Astrocyte (in vitro differentiated cells and primary cell): ENCODE measurements at regions not wholly inside any gene's neighbourhood (a gene's known extent, or its start where the extent isn't known, plus 50 kb on each side); places are given as distances from the start of the nearest gene placed in this dataset.
"Not testable (repeated sequence)": the region's sequence is repeated elsewhere in the genome, so short reads cannot be mapped to it uniquely, and the experiment has no call there.

ENCODE experiments used
- DNase-seq: peaks from one replicate; pipeline ENCODE4 v3.0.0-alpha.2; 2010; ENCODE audit warnings: low read depth
- FAIRE-seq: peaks from 2 replicates; lab custom pipeline; 2011; peaks lifted over from hg19 to GRCh38; lab: Jason Lieb, UNC
- H2AFZ ChIP-seq: 2 replicates; pipeline ENCODE4 v1.6.0; 2012; ENCODE audit warnings: low read depth, low read length, inconsistent platforms
- H3K27ac ChIP-seq: 2 replicates; pipeline ENCODE4 v1.5.1; 2011; ENCODE audit warnings: low read depth, low read length, inconsistent platforms
- H3K27me3 ChIP-seq: 2 replicates; pipeline ENCODE4 v1.6.0; 2011; ENCODE audit warnings: low read length, inconsistent platforms; ENCODE audit not compliant: insufficient read depth
- H3K36me3 ChIP-seq: 2 replicates; pipeline ENCODE4 v1.5.1; 2011; ENCODE audit warnings: low read length, inconsistent platforms; ENCODE audit not compliant: insufficient read depth
- H3K4me1 ChIP-seq: 2 replicates; pipeline ENCODE4 v1.5.1; 2011; ENCODE audit warnings: low read length, inconsistent platforms; ENCODE audit not compliant: insufficient read depth
- H3K4me2 ChIP-seq: 2 replicates; pipeline ENCODE4 v1.6.0; 2012; ENCODE audit warnings: low read length, inconsistent platforms
- H3K4me3 ChIP-seq: 2 replicates; pipeline ENCODE4 v1.5.1; 2011; ENCODE audit warnings: low read depth, mild to moderate bottlenecking, low read length, inconsistent platforms; ENCODE audit not compliant: insufficient read depth
- H3K79me2 ChIP-seq: 2 replicates; pipeline ENCODE4 v1.6.0; 2012; ENCODE audit warnings: mild to moderate bottlenecking, low read length, inconsistent platforms; ENCODE audit not compliant: insufficient read depth
- H3K9ac ChIP-seq: 2 replicates; pipeline ENCODE4 v1.6.0; 2012; ENCODE audit warnings: mild to moderate bottlenecking, low read length, inconsistent platforms
- H3K9me3 ChIP-seq: 2 replicates; pipeline ENCODE4 v1.5.1; 2012; ENCODE audit warnings: low read depth, mild to moderate bottlenecking, low read length, inconsistent platforms; ENCODE audit not compliant: insufficient read depth
- H4K20me1 ChIP-seq: 2 replicates; pipeline ENCODE4 v1.6.0; 2012; ENCODE audit warnings: low read length, inconsistent platforms; ENCODE audit not compliant: insufficient read depth
- H3K27ac Mint-ChIP-seq: one replicate; pipeline ENCODE4 v1.8.0; 2021; ENCODE audit warnings: mild to moderate bottlenecking, mixed read lengths; ENCODE audit not compliant: unreplicated experiment
- H3K27me3 Mint-ChIP-seq: one replicate; pipeline ENCODE4 v1.8.0; 2021; ENCODE audit warnings: low read depth, mixed read lengths; ENCODE audit not compliant: unreplicated experiment
- H3K36me3 Mint-ChIP-seq: one replicate; pipeline ENCODE4 v1.8.0; 2021; ENCODE audit warnings: low read depth, mixed read lengths; ENCODE audit not compliant: unreplicated experiment
- H3K4me1 Mint-ChIP-seq: one replicate; pipeline ENCODE4 v1.8.0; 2021; ENCODE audit warnings: low read depth, mixed read lengths; ENCODE audit not compliant: unreplicated experiment
- H3K4me3 Mint-ChIP-seq: one replicate; pipeline ENCODE4 v1.8.0; 2021; ENCODE audit warnings: mild to moderate bottlenecking, moderate library complexity, mixed read lengths; ENCODE audit not compliant: unreplicated experiment
- H3K9me3 Mint-ChIP-seq: one replicate; pipeline ENCODE4 v1.8.0; 2021; ENCODE audit warnings: mild to moderate bottlenecking, mixed read lengths; ENCODE audit not compliant: unreplicated experiment
- EZH2 ChIP-seq: IDR thresholded peaks from 2 replicates; pipeline ENCODE4 v1.6.1; 2012; ENCODE audit warnings: mild to moderate bottlenecking, low read length, inconsistent platforms; ENCODE audit not compliant: insufficient read depth
- TF ChIP-seq, protein P1 (sequence below): IDR thresholded peaks from 2 replicates; pipeline ENCODE4 v1.5.1; 2011; ENCODE audit warnings: low read depth, mild to moderate bottlenecking, inconsistent platforms, low read length, moderate library complexity; ENCODE audit not compliant: insufficient read depth

- Histone ChIP-seq H3K27ac (no peak overlapping the region), H3K27me3 (no peaks in the 10 kb centered on the region), H3K9me3 (peaks cover 3% of the 10 kb centered on the region), H4K20me1 (no peaks in the 10 kb centered on the region), H2AFZ (no peak overlapping the region), H3K4me3 (no peak overlapping the region), H3K79me2 (no peaks in the 10 kb centered on the region), H3K4me2 (no peak overlapping the region), H3K4me1 (no peaks in the 10 kb centered on the region), H3K9ac (no peak overlapping the region), H3K36me3 (no peaks in the 10 kb centered on the region)
- no peak overlapping the region for H3K27ac Mint-ChIP-seq
- H3K36me3 Mint-ChIP-seq = peaks cover 7% of the 10 kb centered on the region
- H3K27me3 Mint-ChIP-seq = peaks cover 16% of the 10 kb centered on the region
- no peak for DNase-seq
- no peak overlapping the region for H3K4me3 Mint-ChIP-seq
- no peak for FAIRE-seq
- H3K4me1 Mint-ChIP-seq = no peaks in the 10 kb centered on the region
- no peak for TF ChIP-seq EZH2
- TF ChIP-seq, protein P1, sequence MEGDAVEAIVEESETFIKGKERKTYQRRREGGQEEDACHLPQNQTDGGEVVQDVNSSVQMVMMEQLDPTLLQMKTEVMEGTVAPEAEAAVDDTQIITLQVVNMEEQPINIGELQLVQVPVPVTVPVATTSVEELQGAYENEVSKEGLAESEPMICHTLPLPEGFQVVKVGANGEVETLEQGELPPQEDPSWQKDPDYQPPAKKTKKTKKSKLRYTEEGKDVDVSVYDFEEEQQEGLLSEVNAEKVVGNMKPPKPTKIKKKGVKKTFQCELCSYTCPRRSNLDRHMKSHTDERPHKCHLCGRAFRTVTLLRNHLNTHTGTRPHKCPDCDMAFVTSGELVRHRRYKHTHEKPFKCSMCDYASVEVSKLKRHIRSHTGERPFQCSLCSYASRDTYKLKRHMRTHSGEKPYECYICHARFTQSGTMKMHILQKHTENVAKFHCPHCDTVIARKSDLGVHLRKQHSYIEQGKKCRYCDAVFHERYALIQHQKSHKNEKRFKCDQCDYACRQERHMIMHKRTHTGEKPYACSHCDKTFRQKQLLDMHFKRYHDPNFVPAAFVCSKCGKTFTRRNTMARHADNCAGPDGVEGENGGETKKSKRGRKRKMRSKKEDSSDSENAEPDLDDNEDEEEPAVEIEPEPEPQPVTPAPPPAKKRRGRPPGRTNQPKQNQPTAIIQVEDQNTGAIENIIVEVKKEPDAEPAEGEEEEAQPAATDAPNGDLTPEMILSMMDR = no peak
- H3K9me3 Mint-ChIP-seq = peaks cover 6% of the 10 kb centered on the region
Observed at GRCh38 chr2:16200554-16201193, 260.3 kb downstream of the MYCN start.

DNA sequence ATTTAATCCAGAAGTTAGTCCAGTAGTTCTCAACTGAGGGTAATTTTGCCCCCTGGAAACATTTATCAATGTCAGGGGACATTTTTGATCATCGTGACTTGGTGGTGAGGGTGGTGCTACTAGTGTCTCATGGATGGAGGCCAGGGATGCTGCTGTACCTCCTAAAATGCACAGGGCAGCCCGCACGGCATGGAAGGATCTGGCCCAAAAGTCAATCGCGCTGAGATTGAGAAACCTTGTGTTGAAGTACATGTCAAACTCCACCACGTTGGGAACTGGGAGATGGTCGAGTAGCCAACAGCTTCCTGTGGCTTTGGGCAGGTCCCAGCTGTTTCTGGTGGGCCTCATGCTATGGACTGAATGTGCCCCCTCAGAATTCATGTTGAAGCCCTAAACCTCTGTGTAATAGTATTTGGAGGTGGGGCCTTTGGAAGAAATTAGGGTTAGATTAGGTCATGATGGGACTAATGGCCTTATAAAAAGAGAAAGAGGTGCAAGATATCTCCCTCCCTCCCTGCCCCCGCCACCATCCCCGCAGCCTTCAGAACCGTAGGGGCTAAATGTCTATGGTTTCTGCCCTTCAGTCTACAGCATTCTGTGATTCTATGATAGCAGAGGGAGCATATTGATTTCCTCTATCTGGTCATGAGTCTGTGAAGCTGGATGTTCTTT, 259.7 kb downstream of the MYCN start:
- Histone ChIP-seq H3K4me1 (no peaks in the 10 kb centered on the region), H3K36me3 (no peaks in the 10 kb centered on the region), H3K27ac (no peak overlapping the region), H3K79me2 (no peaks in the 10 kb centered on the region), H3K27me3 (no peaks in the 10 kb centered on the region), H3K4me2 (no peak overlapping the region), H2AFZ (no peak overlapping the region), H4K20me1 (no peaks in the 10 kb centered on the region), H3K9ac (no peak overlapping the region), H3K4me3 (no peak overlapping the region), H3K9me3 (peaks cover 3% of the 10 kb centered on the region)
- no peak for DNase-seq
- Mint-ChIP-seq H3K27me3 (peaks cover 16% of the 10 kb centered on the region), H3K4me1 (no peaks in the 10 kb centered on the region), H3K4me3 (no peak overlapping the region), H3K9me3 (peaks cover 7% of the 10 kb centered on the region), H3K36me3 (peaks cover 7% of the 10 kb centered on the region), H3K27ac (no peak overlapping the region)
- TF ChIP-seq, protein P1 = no peak
- TF ChIP-seq EZH2 = no peak
- FAIRE-seq = no peak

- not testable (repeated sequence) for H3K4me1 Mint-ChIP-seq, H3K4me2 ChIP-seq, H3K79me2 ChIP-seq, H3K9me3 Mint-ChIP-seq, H3K4me1 ChIP-seq, H3K27ac ChIP-seq, H3K36me3 ChIP-seq, H3K27ac Mint-ChIP-seq, H3K4me3 Mint-ChIP-seq, FAIRE-seq, H2AFZ ChIP-seq, H3K9me3 ChIP-seq, DNase-seq, H4K20me1 ChIP-seq, H3K27me3 ChIP-seq, H3K36me3 Mint-ChIP-seq, H3K9ac ChIP-seq, H3K4me3 ChIP-seq
- peaks cover 12% of the 10 kb centered on the region for H3K27me3 Mint-ChIP-seq
Observed at GRCh38 chr2:16199241-16199640, 258.9 kb downstream of the MYCN start.
